Activated naive CD8-positive, alpha-beta T cell (primary cell): ENCODE measurements at regions not wholly inside any gene's neighbourhood (a gene's known extent, or its start where the extent isn't known, plus 50 kb on each side); places are given as distances from the start of the nearest gene placed in this dataset.

Experiments
- H3K27ac Mint-ChIP-seq: one replicate; pipeline ENCODE4 v1.8.0; 2021; ENCODE audit warnings: mixed read lengths
- H3K27me3 Mint-ChIP-seq: one replicate; pipeline ENCODE4 v1.8.0; 2021; ENCODE audit warnings: mixed read lengths
- H3K36me3 Mint-ChIP-seq: one replicate; pipeline ENCODE4 v1.8.0; 2021; ENCODE audit warnings: mixed read lengths
- H3K4me1 Mint-ChIP-seq: one replicate; pipeline ENCODE4 v1.8.0; 2021; ENCODE audit warnings: low read depth, mixed read lengths
- H3K4me3 Mint-ChIP-seq: one replicate; pipeline ENCODE4 v1.8.0; 2021; ENCODE audit warnings: mild to moderate bottlenecking, mixed read lengths
- H3K9me3 Mint-ChIP-seq: one replicate; pipeline ENCODE4 v1.8.0; 2021; ENCODE audit warnings: low read depth, mixed read lengths

DNA sequence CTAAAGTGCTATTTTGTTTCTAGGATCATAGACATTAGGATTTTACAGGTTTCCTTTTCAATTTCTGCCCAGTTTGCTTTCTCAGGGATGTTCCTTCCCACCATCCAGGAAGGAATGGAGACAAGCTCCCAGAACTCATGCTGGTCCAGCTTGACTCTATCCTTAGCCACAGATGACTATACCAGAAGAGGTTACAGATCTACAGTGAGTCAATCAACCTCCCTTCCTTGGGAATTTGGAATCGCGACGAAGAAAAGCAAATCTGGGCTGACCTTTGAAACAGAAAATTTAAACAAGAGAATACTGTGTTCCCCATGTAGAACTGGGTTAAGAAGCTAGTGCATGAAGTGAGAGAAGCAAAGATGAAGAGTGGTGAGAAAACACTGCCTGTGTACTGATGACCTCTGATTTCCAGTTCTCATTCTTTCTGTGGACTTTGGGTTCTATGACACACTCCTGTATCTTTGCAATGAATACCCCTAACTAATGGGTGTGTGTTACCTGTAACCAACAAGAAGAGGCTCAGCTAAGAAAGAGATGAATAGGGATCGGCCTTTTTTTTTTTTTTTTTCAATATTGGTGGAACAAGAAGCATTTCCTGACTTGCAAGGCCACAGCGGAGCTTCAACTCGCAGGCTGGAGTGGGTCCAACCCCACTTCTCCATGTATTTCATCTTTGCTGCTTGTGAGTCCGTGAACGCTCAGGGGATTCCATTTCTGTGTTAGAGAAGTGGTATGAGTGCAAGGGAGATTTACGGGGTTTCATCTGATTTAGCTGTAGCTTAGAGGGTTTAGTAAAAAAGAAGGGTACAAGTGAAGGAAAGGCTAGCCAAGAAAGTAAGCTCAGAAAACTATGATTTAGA lies 563.9 kb upstream of the CLINT1 start:
- H3K36me3 Mint-ChIP-seq: no peaks in the 10 kb centered on the region
- H3K4me1 Mint-ChIP-seq: no peaks in the 10 kb centered on the region
- H3K27me3 Mint-ChIP-seq: no peaks in the 10 kb centered on the region
- peaks cover 5% of the 10 kb centered on the region for H3K9me3 Mint-ChIP-seq
- H3K4me3 Mint-ChIP-seq: no peak overlapping the region
- H3K27ac Mint-ChIP-seq: no peak overlapping the region

DNA sequence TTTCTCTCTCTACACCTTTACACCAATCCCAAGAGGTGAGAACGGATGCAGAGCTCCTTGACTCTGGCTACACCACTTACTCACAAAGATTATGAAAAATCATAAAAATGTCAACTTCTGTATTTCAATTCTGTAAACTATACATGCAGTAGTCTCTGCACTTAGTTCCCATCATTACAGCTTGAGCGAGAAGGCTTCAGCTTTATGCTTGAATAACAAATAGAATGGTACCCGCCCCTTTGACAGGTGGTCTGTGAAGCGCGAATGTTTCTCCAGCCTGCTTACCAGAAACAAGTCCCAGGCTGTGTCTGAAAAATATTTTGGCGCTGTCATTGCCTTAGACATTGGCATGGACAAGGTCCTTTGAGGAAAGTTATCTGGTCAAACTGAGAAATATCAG lies 562.4 kb upstream of the CLINT1 start:
- Mint-ChIP-seq H3K27me3 (no peaks in the 10 kb centered on the region), H3K9me3 (peaks cover 5% of the 10 kb centered on the region), H3K27ac (no peak overlapping the region), H3K4me3 (no peak overlapping the region), H3K36me3 (no peaks in the 10 kb centered on the region), H3K4me1 (no peaks in the 10 kb centered on the region)

DNA sequence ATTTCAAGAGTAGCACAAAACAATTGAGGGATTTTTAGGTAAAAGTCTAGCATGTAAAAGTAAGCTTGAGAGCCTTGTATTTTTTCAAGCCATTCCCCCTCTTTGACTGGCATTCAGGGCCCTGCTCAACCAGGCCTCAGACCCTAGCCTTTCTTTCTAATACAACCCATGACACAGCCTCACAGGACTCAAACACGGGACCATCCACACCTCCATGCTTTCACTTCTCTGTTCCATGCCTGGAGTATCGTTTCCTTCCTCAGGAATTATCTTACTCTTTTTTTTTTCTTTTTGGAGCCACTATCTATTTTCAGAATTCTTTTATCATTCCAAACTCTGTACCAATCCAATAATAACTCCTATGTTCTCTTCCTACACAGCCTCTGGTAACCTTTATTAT lies 560.2 kb upstream of the CLINT1 start:
- H3K4me1 Mint-ChIP-seq: no peaks in the 10 kb centered on the region
- no peaks in the 10 kb centered on the region for H3K27me3 Mint-ChIP-seq
- peaks cover 5% of the 10 kb centered on the region for H3K9me3 Mint-ChIP-seq
- no peaks in the 10 kb centered on the region for H3K36me3 Mint-ChIP-seq
- no peak overlapping the region for H3K27ac Mint-ChIP-seq
- no peak overlapping the region for H3K4me3 Mint-ChIP-seq

DNA sequence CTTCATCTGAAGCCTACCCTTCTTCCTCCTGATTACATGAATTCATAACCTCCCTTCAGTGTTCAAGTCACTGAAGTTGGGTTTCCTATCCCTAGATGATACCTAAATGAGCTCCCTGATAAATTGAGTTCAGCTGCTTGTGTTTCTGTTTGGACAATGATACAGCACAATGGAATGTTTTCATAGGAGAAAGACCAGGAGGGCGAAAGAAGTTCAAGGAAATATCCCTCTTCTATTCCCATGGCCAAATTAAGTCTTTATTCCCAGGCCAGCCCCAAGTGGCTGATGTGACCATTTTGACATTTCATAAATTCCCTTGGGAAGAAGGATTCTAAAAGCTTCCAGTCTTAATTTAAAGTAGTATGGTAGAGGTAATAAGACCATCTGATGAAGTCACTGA lies 555.8 kb upstream of the CLINT1 start:
- peaks cover 2% of the 10 kb centered on the region for H3K9me3 Mint-ChIP-seq
- H3K4me3 Mint-ChIP-seq: no peak overlapping the region
- no peaks in the 10 kb centered on the region for H3K27me3 Mint-ChIP-seq
- no peaks in the 10 kb centered on the region for H3K36me3 Mint-ChIP-seq
- H3K27ac Mint-ChIP-seq: no peak overlapping the region
- peaks cover 4% of the 10 kb centered on the region for H3K4me1 Mint-ChIP-seq

DNA sequence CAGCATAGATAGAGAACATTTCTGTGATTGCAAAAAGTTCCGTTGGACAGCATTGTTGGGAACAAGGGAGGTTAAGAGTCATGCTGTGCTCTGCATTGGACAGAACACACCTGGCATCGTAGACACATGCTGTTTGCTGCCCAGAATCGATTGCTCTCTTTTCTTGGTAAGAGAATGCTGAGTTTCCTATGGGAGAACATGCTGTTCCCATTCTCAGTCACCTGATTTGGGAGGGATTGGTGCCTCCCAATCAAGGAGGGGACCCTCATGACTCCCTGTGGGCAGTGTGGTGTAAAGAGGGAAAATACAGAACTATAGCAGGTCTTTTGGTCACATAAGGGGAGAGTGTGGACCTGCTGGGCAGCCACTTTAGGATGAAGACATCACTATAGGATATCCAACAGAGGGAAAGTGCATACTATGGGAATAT lies 555.4 kb upstream of the CLINT1 start:
- Mint-ChIP-seq H3K27ac (no peak overlapping the region), H3K4me3 (no peak overlapping the region), H3K4me1 (peaks cover 4% of the 10 kb centered on the region)

DNA sequence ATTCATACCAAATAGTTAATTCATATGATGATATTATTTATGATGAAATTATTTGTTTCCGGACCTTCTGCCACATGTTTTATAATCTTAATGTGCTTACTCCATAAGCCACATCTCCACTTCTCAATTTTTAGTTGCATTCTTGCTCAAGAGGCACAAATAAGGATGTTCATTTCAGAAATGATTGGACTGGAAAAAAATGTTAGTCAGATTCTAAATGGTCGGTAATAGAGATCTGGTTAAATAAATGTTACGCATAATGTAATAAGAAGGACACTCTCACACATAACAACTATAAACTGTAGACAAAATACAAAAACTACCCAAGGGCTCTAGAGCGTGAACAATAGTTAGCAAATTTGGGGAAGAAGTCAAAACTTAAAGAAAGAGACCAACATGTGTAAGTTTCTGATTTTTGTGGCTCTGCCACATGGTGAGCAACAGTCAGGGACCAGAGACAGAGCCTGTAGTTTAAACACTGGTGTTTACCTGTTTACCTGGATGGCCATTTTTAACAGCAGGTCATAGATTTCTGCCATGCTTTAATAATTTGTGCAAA lies 554.3 kb upstream of the CLINT1 start:
- Mint-ChIP-seq H3K27ac (no peak overlapping the region), H3K27me3 (no peaks in the 10 kb centered on the region), H3K4me3 (no peak overlapping the region), H3K9me3 (no peaks in the 10 kb centered on the region), H3K36me3 (no peaks in the 10 kb centered on the region), H3K4me1 (peaks cover 4% of the 10 kb centered on the region)

More for the DNA sequence above, 555.4 kb upstream of the CLINT1 start:
- Mint-ChIP-seq H3K27me3 (no peaks in the 10 kb centered on the region), H3K9me3 (no peaks in the 10 kb centered on the region), H3K36me3 (no peaks in the 10 kb centered on the region)

DNA sequence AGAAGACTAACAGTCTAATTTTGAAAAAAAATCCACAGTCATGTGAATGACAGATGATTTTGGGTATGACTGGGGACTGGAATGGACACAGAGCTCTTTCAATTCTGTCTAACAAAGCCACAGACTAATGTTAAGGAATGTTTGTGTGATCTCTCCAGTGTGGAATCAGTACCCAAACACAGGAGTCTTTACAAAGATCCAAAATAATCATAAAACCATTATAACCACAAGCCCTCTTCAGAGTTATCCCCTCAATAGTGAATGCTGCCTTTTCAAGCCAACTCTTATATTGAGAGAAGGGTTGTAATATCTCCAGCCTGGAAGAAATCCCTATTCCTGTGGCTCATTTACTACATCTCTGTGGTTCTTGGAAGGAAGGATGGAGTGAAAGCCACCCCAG lies 552.0 kb upstream of the CLINT1 start:
- H3K36me3 Mint-ChIP-seq: no peaks in the 10 kb centered on the region
- no peak overlapping the region for H3K4me3 Mint-ChIP-seq
- peaks cover 9% of the 10 kb centered on the region for H3K4me1 Mint-ChIP-seq
- no peaks in the 10 kb centered on the region for H3K27me3 Mint-ChIP-seq
- no peaks in the 10 kb centered on the region for H3K9me3 Mint-ChIP-seq
- no peak overlapping the region for H3K27ac Mint-ChIP-seq

DNA sequence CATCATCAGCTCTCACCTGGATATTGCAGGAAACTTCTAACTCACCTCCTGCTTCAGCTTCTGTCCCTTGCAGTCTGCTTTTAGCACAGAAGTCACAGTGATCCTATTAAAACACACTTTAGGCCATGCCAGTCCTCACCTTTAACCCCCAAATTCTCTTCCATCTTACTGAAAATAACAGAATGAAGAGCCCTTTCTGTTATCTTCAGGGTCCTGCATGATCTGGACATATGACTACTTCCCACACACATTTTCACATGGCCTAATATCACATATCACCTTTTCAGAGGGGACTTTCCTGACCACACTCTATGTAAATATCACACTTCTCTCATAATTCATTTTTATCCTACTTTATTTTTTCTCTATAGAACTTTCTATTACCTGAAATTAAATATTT lies 550.6 kb upstream of the CLINT1 start:
- no peak overlapping the region for H3K4me3 Mint-ChIP-seq
- H3K27ac Mint-ChIP-seq: no peak overlapping the region
- no peaks in the 10 kb centered on the region for H3K27me3 Mint-ChIP-seq
- H3K9me3 Mint-ChIP-seq: peaks cover 9% of the 10 kb centered on the region
- H3K4me1 Mint-ChIP-seq: peaks cover 9% of the 10 kb centered on the region
- H3K36me3 Mint-ChIP-seq: peaks cover 3% of the 10 kb centered on the region

DNA sequence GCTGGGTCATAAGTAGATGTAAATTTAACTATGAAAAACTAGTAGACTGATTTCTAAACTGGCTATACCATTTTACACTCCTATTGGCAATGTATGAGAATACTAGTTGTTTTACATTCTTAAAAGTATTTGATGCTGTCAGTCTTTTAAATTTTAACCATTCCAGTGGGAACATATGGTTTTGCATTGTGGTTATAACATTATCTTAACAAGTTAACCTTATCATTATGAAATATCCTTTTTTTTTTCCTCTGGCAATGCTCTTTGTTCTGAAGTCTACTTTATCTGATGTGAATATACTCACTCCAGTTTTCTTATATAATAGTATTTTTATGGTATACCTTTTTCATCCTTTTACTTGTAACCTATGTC lies 548.9 kb upstream of the CLINT1 start:
- H3K4me3 Mint-ChIP-seq: no peak overlapping the region
- peaks cover 15% of the 10 kb centered on the region for H3K9me3 Mint-ChIP-seq
- H3K36me3 Mint-ChIP-seq: peaks cover 7% of the 10 kb centered on the region
- H3K27me3 Mint-ChIP-seq: no peaks in the 10 kb centered on the region
- H3K4me1 Mint-ChIP-seq: peaks cover 9% of the 10 kb centered on the region
- no peak overlapping the region for H3K27ac Mint-ChIP-seq

DNA sequence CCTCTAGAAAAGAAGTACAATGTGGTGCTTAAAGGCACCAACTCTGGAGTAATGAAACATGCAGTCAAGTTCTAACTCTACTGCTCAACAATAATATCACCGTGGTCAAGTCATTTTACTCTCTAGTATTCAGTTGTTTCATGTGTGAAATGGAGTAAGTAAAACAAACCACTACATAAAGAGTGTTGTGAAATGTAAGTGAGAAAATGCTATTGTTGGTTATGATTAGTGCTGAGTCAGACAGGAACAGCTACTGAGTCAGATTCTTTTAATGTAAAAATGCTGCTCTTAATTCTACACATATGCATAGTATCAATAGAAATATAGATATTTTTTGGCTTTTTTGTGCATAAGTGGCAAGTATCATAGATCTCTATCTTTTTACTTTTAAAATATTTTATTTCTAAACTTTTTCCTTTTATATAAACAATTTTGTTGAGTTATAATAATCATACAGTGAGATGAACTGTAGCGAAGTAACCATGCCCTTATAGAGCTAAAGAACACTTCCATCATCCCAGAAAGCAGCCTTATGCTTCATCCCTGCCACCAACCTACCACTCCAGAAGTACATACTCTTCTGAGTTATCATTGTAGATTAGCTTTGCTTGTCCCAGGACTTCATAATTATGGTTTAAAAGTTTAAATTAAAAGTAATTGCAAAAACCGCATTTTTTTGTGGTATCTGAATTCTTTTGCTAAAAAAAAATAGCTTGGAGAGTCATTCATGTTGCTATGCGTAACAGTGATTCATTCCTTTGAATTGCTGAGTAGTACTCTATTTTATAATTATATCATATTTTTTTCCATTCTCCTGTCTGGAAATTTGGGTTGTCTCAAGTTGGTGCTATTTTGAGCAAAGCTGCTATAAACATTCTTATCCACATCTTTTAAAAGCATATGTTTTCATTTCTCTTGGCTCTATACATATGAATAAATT lies 548.2 kb upstream of the CLINT1 start:
- Mint-ChIP-seq H3K36me3 (peaks cover 7% of the 10 kb centered on the region), H3K4me3 (no peak overlapping the region), H3K9me3 (peaks cover 15% of the 10 kb centered on the region), H3K4me1 (peaks cover 8% of the 10 kb centered on the region), H3K27me3 (no peaks in the 10 kb centered on the region), H3K27ac (no peak overlapping the region)

DNA sequence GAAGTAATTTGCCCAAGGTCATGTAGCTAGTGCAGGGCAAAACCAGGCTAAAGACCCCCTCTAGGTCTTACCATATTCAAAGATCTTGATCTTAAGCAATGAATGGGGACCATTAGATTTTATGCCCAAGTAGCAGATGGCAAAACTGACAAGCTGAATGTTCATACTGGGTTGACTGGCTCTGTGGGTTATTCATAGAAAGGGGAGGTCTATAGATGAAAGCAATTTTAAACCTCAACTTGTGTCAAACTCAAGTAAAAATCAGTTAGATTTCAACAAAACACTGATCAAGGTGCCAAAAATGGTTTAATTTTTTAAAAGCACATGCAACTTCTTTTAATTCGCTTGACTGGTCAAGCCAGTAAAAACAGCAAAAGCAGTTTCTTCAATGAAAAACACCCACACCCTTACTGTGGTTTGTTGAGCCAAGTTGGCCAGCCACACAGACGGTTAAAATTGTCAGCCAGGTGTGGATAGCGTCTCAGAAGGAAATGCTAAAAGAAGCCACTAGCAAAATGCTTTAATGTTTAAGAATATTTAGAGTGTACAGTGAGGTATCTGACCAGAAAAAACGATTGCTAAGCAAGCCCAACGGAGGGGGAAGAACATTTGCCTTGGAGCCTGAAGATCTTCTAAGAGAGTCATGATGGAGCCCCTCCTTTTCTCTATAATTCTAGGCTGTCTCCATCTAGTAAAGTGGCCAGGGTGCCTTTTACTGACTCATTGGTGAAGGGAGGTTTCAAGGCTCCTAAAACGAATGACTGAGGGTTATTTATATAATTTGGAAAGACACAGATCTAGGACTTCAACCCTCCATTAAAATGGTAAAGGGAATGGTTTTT lies 539.6 kb upstream of the CLINT1 start:
- Mint-ChIP-seq H3K4me3 (no peak overlapping the region), H3K27ac (no peak overlapping the region), H3K27me3 (no peaks in the 10 kb centered on the region), H3K36me3 (peaks cover 6% of the 10 kb centered on the region), H3K9me3 (peaks cover 7% of the 10 kb centered on the region), H3K4me1 (no peaks in the 10 kb centered on the region)

DNA sequence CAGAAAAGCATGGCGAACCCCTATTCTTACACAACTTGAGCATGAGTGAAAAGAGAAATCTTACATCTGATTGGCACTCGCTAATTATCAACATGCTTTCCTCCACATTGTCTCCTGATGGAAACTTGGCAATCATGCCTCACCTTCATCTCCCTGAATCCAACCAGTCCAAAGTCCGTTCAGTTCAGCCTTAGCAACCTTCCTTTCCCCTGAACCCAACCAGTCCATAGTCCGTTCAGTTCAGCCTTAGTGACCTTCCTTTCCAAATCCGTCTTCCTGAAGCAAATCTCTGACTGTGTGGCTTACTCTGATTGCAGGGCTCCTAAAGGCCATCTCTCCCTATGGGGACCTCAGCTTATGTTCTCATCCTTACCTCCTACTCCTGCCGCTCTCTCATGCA lies 538.3 kb upstream of the CLINT1 start:
- Mint-ChIP-seq H3K27me3 (no peaks in the 10 kb centered on the region), H3K27ac (no peak overlapping the region), H3K4me3 (no peak overlapping the region), H3K36me3 (peaks cover 2% of the 10 kb centered on the region), H3K9me3 (peaks cover 3% of the 10 kb centered on the region), H3K4me1 (no peaks in the 10 kb centered on the region)

DNA sequence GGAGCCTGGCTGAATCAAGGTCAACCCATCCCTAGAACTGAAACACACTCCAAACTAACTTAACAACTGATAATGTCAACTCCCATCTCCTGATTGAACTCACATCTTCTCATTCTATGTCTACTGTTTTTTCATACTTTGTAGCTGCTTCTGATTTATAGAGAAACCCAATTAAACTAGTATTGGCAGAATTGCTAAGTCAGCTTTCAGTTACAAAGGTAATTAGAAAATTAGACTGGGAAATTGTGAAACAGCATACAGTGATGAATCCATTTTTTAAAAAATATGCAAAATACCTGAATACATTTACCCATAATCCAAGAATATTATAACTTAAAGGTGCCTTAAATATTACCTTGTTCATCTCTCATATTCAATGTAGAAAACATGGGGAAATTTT lies 535.2 kb upstream of the CLINT1 start:
- Mint-ChIP-seq H3K9me3 (peaks cover 3% of the 10 kb centered on the region), H3K4me1 (no peaks in the 10 kb centered on the region), H3K27ac (no peak overlapping the region), H3K36me3 (peaks cover 2% of the 10 kb centered on the region), H3K27me3 (no peaks in the 10 kb centered on the region), H3K4me3 (no peak overlapping the region)

DNA sequence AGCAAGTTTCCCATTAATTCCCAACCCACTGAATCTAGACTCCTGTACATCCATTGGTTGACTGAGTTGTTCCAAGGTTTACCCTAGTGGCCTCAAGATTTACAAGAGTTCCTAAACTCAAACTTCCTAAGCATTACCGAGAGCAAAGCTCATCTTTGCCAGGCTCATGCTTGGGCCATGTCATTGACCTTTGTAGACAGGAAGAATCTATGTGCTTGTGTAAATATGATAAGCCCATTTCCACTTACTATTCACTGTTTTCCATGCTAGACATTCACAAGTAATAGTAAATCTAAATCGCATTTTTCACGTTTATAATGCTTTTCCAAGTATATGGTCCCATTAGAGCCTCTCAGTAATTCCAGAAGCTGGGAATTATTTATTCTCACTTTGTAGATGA lies 534.5 kb upstream of the CLINT1 start:
- Mint-ChIP-seq H3K9me3 (peaks cover 3% of the 10 kb centered on the region), H3K27ac (no peak overlapping the region), H3K27me3 (no peaks in the 10 kb centered on the region), H3K36me3 (peaks cover 2% of the 10 kb centered on the region), H3K4me3 (no peak overlapping the region), H3K4me1 (no peaks in the 10 kb centered on the region)
